AG09309 (cell line): ENCODE measurements at regions not wholly inside any gene's neighbourhood (a gene's known extent, or its start where the extent isn't known, plus 50 kb on each side); places are given as distances from the start of the nearest gene placed in this dataset.
"Not testable (repeated sequence)": the region's sequence is repeated elsewhere in the genome, so short reads cannot be mapped to it uniquely, and the experiment has no call there.

ENCODE experiments used
- DNase-seq: peaks from one replicate; pipeline ENCODE4 v3.0.0-alpha.2; 2010; ENCODE audit warnings: low read depth
- H3K4me3 ChIP-seq: 2 replicates; pipeline ENCODE4 v1.5.1; 2011; ENCODE audit warnings: mild to moderate bottlenecking, low read depth, low read length, moderate library complexity; ENCODE audit not compliant: control insufficient read depth
- TF ChIP-seq, protein P1 (sequence below): IDR thresholded peaks from 2 replicates; pipeline ENCODE4 v1.5.1; 2011; ENCODE audit warnings: mild to moderate bottlenecking, low read depth, low read length, inconsistent platforms; ENCODE audit not compliant: insufficient read depth, control insufficient read depth; ENCODE audit errors: missing control alignments

DNA sequence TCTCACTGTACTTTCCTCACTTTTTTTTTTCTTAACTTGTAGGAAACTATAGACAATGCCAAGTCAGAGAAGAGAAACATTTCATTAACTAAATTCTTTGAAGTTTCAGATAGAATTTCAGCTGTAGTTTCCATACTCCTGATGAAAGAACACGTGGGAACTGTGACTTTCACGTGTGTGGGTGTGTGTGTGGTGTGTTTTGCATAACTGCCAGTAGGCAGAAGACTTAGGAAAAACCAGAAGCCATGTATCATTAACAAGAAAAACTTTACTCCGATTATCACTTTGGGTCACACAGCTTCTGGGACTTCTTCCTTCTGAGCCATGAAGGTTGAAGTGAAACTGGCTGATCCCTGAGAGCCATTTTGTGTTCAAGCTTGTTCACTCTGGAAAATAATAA lies 483.3 kb downstream of the TFAP2B start:
- no peak overlapping the region for H3K4me3 ChIP-seq
- TF ChIP-seq, protein P1, sequence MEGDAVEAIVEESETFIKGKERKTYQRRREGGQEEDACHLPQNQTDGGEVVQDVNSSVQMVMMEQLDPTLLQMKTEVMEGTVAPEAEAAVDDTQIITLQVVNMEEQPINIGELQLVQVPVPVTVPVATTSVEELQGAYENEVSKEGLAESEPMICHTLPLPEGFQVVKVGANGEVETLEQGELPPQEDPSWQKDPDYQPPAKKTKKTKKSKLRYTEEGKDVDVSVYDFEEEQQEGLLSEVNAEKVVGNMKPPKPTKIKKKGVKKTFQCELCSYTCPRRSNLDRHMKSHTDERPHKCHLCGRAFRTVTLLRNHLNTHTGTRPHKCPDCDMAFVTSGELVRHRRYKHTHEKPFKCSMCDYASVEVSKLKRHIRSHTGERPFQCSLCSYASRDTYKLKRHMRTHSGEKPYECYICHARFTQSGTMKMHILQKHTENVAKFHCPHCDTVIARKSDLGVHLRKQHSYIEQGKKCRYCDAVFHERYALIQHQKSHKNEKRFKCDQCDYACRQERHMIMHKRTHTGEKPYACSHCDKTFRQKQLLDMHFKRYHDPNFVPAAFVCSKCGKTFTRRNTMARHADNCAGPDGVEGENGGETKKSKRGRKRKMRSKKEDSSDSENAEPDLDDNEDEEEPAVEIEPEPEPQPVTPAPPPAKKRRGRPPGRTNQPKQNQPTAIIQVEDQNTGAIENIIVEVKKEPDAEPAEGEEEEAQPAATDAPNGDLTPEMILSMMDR, result no peak
- DNase-seq, result no peak

DNA sequence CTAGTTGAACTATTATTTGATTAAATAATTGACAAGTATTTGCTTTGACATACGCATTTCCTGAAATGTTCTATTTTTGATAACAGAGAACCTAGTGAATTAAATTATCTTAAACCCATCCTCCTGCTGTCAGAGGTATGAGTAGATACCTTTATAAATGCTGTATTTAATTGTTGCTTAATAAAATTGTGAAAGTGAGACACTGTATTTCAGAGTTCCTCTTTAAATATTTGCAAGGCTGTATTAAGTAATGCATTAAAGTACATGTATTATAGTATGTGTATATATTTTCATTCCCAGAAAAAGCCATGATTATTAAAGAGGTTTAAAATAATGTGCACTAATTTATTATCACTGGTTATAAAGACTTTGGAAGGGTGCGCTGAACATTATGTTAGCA lies 483.8 kb downstream of the TFAP2B start:
- no peak for DNase-seq
- H3K4me3 ChIP-seq, result no peak overlapping the region
- TF ChIP-seq, protein P1, result no peak

DNA sequence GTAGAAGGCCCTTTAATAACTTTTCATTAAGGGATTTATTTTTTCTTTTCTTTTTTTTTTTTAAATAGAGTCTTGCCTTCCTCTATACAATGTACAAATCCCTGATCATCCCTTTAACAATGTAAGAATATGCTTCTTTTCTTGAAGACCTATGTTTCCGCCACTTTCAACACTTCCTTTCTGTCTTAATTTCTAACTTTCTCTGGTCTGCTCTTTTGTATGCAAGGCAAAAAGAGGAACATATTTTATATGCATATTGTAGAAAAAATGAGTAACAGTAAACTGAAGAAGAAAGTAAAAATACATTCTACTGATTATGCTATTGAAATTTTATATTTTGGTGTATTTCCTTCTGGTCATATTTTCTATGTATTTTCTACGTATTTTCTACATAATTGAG lies 484.7 kb downstream of the TFAP2B start:
- TF ChIP-seq, protein P1, result no peak
- no peak for DNase-seq
- no peak overlapping the region for H3K4me3 ChIP-seq

DNA sequence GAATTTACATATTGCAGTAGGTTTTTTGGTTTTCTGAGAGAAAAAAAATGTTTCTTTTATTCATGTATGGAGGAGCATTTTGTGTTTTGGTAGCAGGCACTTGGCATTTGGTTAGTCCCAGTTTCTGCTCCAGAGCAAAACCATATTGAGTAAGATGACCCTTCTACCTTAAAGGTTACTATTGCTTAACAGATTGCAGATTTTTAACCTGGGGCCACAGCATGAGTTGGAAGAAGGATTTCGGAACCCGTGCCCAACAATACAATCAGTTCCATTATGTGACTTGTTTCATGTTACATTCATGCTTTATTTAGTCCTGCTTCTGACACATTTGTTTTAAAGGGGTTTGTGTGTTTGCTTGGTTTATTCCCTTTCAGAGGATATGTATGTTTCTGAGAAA lies 496.3 kb downstream of the TFAP2B start:
- H3K4me3 ChIP-seq, result no peak overlapping the region
- TF ChIP-seq, protein P1, result no peak
- no peak for DNase-seq

DNA sequence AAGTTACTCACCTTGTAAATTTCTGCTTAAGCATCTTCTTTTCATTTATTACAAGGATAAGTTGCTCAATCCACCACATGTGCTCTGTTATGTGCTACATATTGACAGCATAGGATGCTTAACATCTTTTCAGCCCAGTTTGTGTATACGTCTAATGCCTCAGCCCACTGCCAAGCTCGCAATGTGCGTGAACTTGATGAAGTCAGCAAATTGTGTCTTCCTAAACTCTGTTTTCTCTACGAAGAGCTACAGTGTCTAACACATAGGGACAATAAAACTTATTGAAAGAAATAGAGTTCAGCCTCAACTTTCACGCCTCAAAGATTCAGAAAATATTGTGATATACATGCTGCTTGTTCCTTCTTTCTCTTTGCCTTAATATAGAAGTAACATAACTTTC lies 500.0 kb downstream of the TFAP2B start:
- no peak for DNase-seq
- H3K4me3 ChIP-seq, result no peak overlapping the region
- TF ChIP-seq, protein P1, result no peak

DNA sequence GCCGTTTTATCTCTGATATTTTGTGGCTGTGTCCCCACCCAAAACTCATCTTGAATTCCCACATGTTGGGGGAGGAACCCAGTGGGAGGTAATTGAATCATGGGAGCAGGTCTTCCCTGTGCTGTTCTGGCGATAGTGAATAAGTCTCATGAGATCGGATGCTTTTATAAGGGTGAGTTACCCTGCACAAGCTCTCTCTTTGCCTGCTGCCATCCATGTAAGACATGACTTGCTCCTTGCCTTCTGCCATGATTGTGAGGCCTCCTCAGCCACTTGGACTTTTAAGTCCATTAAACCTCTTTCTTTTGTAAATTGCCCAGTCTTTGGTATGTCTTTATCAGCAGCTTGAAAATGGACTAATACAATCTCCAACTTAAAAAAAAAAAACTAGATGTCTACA lies 502.8 kb downstream of the TFAP2B start:
- not testable (repeated sequence) for DNase-seq, H3K4me3 ChIP-seq

DNA sequence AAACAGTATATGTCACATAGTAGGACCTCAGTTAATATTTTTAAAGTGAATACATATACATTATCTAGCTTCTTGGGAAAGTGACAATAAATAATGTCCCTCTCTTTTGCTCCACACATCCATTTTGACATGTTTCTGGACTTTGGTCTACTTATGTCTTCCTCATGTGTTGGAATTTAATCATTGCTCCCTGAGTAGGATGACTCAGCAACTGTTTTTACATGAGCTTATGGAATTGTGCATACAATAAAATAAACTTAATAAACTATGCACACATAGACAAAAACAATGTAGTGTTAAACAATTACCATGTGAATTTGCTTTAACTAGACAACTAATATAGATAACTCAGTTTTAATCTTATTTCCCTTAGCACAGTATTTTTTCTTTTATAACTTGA lies 503.8 kb downstream of the TFAP2B start:
- DNase-seq, result no peak
- TF ChIP-seq, protein P1, result no peak
- H3K4me3 ChIP-seq, result no peak overlapping the region
